Endothelial cell of umbilical vein (primary cell): ENCODE measurements at regions not wholly inside any gene's neighbourhood (a gene's known extent, or its start where the extent isn't known, plus 50 kb on each side); places are given as distances from the start of the nearest gene placed in this dataset.

Experiments
- BruUV-seq: library from RNA; stranded (reverse); fragments of 400-500 nt; replicated peaks from 2 replicates; lab custom pipeline; 2021; lab: Mats Ljungman, UMichigan
- CTCF ChIA-PET: fragments of 300-600, 350-600 bp; sonication (Branson Sonifier 250); formaldehyde crosslinking; loops from one replicate; lab custom pipeline; 2021; ENCODE audit warnings: antibody characterized with exemption, inconsistent platforms; lab: Charles Lee
- POLR2A ChIA-PET: fragments of 300-600, 350-600 bp; sonication (Branson Sonifier 250); formaldehyde crosslinking; loops from one replicate; lab custom pipeline; 2021; ENCODE audit warnings: antibody characterized with exemption, inconsistent platforms; lab: Charles Lee
- DNase-seq: peaks from one replicate; pipeline ENCODE4 v3.0.0-alpha.2; 2011; ENCODE audit warnings: low read depth, low spot score
- FAIRE-seq: peaks from 2 replicates; lab custom pipeline; 2011; peaks lifted over from hg19 to GRCh38; lab: Jason Lieb, UNC
- H2AFZ ChIP-seq: 2 replicates; pipeline ENCODE4 v1.6.0; 2012; ENCODE audit warnings: low read depth, low read length, control low read depth, inconsistent platforms
- H3K27ac ChIP-seq: 2 replicates; pipeline ENCODE4 v1.5.1; 2011; ENCODE audit warnings: low read depth, mild to moderate bottlenecking, control low read depth, low read length, moderate library complexity; ENCODE audit not compliant: insufficient read depth
- H3K27me3 ChIP-seq, 2 experiments: 2 replicates each; pipeline versions ENCODE4 v1.6.0 to v1.6.1; 2011; ENCODE audit warnings: low read length in 2 of 2, mixed read lengths in 1 of 2; ENCODE audit not compliant: control insufficient read depth in 2 of 2, insufficient read depth in 2 of 2
- H3K36me3 ChIP-seq, 2 experiments: 2 replicates in 1 of 2; 3 replicates in 1 of 2; pipeline ENCODE4 v1.5.1; 2011; ENCODE audit warnings: low read length in 2 of 2, mild to moderate bottlenecking in 1 of 2, moderate library complexity in 1 of 2; ENCODE audit not compliant: control insufficient read depth in 2 of 2, insufficient read depth in 2 of 2; ENCODE audit errors: extremely low read depth in 1 of 2
- H3K4me1 ChIP-seq: 3 replicates; pipeline ENCODE4 v1.5.1; 2011; ENCODE audit warnings: mild to moderate bottlenecking, low read length; ENCODE audit not compliant: control insufficient read depth, insufficient read depth; ENCODE audit errors: extremely low read depth
- H3K4me2 ChIP-seq: 2 replicates; pipeline ENCODE4 v1.6.1; 2011; ENCODE audit warnings: low read length, control low read depth, mixed read lengths; ENCODE audit not compliant: insufficient read depth
- H3K4me3 ChIP-seq, 3 experiments: fragments of 200-600 bp in 1 of 3; sonication (generic), shearing (Covaris generic) in 1 of 3; replicated peaks in 1 of 3; 2 replicates each; pipeline ENCODE4 v1.5.1; 2011 to 2016; ENCODE audit warnings: control low read depth in 3 of 3, low read length in 3 of 3, mild to moderate bottlenecking in 2 of 3, inconsistent platforms in 1 of 3, low read depth in 1 of 3, moderate library complexity in 1 of 3; ENCODE audit not compliant: insufficient read depth in 1 of 3
- H3K79me2 ChIP-seq: 2 replicates; pipeline ENCODE4 v1.6.0; 2012; ENCODE audit warnings: low read length, inconsistent platforms; ENCODE audit not compliant: control insufficient read depth, insufficient read depth
- H3K9ac ChIP-seq: replicated peaks from 2 replicates; pipeline ENCODE3; 2011; ENCODE audit warnings: low read length, control low read depth; ENCODE audit not compliant: insufficient read depth; ENCODE audit errors: extremely low read depth
- H3K9me1 ChIP-seq: replicated peaks from 3 replicates; pipeline ENCODE4 v1.6.0; 2011; ENCODE audit warnings: mild to moderate bottlenecking, low read length; ENCODE audit not compliant: control insufficient read depth, insufficient read depth; ENCODE audit errors: extremely low read depth
- H3K9me3 ChIP-seq: replicated peaks from 2 replicates; pipeline ENCODE4 v1.5.1; 2012; ENCODE audit warnings: low read length, inconsistent platforms; ENCODE audit not compliant: control insufficient read depth, insufficient read depth
- H4K20me1 ChIP-seq: replicated peaks from 2 replicates; pipeline ENCODE3; 2011; ENCODE audit warnings: mild to moderate bottlenecking, low read length; ENCODE audit not compliant: control insufficient read depth, insufficient read depth; ENCODE audit errors: extremely low read depth
- CTCF ChIP-seq, 2 donors: IDR thresholded peaks; 1 replicate in 1 of 2; 2 replicates in 1 of 2; pipeline ENCODE4 v1.5.1; 2011; ENCODE audit warnings: low read length in 2 of 2, mild to moderate bottlenecking in 2 of 2, moderate library complexity in 2 of 2, control low read depth in 1 of 2, inconsistent platforms in 1 of 2, low read depth in 1 of 2; ENCODE audit not compliant: insufficient read depth in 1 of 2; ENCODE audit errors: extremely low read depth in 1 of 2
- EZH2 ChIP-seq: IDR thresholded peaks from 2 replicates; pipeline ENCODE4 v1.6.1; 2012; ENCODE audit warnings: borderline replicate concordance, low read depth, mild to moderate bottlenecking, moderate library complexity, low read length, inconsistent platforms; ENCODE audit not compliant: severe bottlenecking
- FOS ChIP-seq: IDR thresholded peaks from 2 replicates; pipeline ENCODE4 v1.6.1; 2011; ENCODE audit warnings: mild to moderate bottlenecking, low read length, moderate library complexity, borderline replicate concordance; ENCODE audit not compliant: insufficient read depth
- GATA2 ChIP-seq: IDR thresholded peaks from 2 replicates; pipeline ENCODE4 v1.7.0; 2011; ENCODE audit warnings: low read depth, mild to moderate bottlenecking, moderate library complexity, mixed read lengths, low read length; ENCODE audit not compliant: insufficient read length, insufficient read depth
- JUN ChIP-seq: IDR thresholded peaks from 2 replicates; pipeline ENCODE4 v1.6.1; 2011; ENCODE audit warnings: borderline replicate concordance, low read depth; ENCODE audit not compliant: insufficient read length, insufficient read depth
- MYC ChIP-seq: IDR thresholded peaks from one replicate; pipeline ENCODE4 v1.6.1; 2011; ENCODE audit warnings: mild to moderate bottlenecking, low read depth, low read length
- POLR2A ChIP-seq: IDR thresholded peaks from 2 replicates; pipeline ENCODE4 v1.6.1; 2012; ENCODE audit warnings: low read depth, mild to moderate bottlenecking, control low read depth, low read length
- POLR2AphosphoS5 ChIP-seq: IDR thresholded peaks from 2 replicates; pipeline ENCODE4 v1.6.1; 2012; ENCODE audit warnings: low read depth, mild to moderate bottlenecking, control low read depth, low read length, moderate library complexity; ENCODE audit not compliant: insufficient read depth
- dilution Hi-C: fragments of 300-500 bp; cut with MboI; formaldehyde crosslinking; loops from one replicate; pipeline ENCODE4 v1.15.0; 2019; ENCODE audit warnings: low sequenced_read_pairs; ENCODE audit not compliant: extremely low pct_ligation_motif_present
- intact Hi-C: fragments of 100-400 bp; cut with micrococcal nuclease; formaldehyde crosslinking; loops from one replicate; pipeline ENCODE4 v1.10.0; 2022
- TF ChIP-seq, protein P1 (sequence below): IDR thresholded peaks from 2 replicates; pipeline ENCODE4 v1.6.1; 2011; ENCODE audit not compliant: insufficient read depth, insufficient read length

- Histone ChIP-seq H3K4me3 (no peak overlapping the region), H3K9me1 (no peaks in the 10 kb centered on the region), H3K9me3 (peaks cover 6% of the 10 kb centered on the region), H4K20me1 (no peaks in the 10 kb centered on the region), H3K9ac (no peak overlapping the region), H3K36me3 (no peaks in the 10 kb centered on the region), H3K4me2 (no peak overlapping the region), H2AFZ (no peak overlapping the region), H3K4me1 (no peaks in the 10 kb centered on the region), H3K27me3 (no peaks in the 10 kb centered on the region), H3K27ac (no peak overlapping the region), H3K79me2 (no peaks in the 10 kb centered on the region)
- TF ChIP-seq JUN (no peak), CTCF (IDR thresholded peaks at IDR 0.05; ENCODE audit: extremely low read depth in 1 of 2, insufficient read depth in 1 of 2, low read depth in 1 of 2, low read length in 2 of 2) (no peak), MYC (no peak), EZH2 (no peak), GATA2 (no peak), POLR2AphosphoS5 (no peak), POLR2A (no peak), FOS (no peak)
- TF ChIP-seq, protein P1, sequence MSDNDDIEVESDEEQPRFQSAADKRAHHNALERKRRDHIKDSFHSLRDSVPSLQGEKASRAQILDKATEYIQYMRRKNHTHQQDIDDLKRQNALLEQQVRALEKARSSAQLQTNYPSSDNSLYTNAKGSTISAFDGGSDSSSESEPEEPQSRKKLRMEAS = no peak
- DNase-seq (no peak), FAIRE-seq (no peak)
- intact Hi-C loops = no loop called here
- no TSS peak for BruUV-seq
- dilution Hi-C loops = no loop called here
- ChIA-PET POLR2A (no interaction called here), CTCF (no interaction called here)
Measured at GRCh38 chr14:39877577-39878190, 445.5 kb upstream of the FBXO33 start.
